ENCODE measurements at regions not wholly inside any gene's neighbourhood (a gene's known extent, or its start where the extent isn't known, plus 50 kb on each side); places are given as distances from the start of the nearest gene placed in this dataset.

DNA sequence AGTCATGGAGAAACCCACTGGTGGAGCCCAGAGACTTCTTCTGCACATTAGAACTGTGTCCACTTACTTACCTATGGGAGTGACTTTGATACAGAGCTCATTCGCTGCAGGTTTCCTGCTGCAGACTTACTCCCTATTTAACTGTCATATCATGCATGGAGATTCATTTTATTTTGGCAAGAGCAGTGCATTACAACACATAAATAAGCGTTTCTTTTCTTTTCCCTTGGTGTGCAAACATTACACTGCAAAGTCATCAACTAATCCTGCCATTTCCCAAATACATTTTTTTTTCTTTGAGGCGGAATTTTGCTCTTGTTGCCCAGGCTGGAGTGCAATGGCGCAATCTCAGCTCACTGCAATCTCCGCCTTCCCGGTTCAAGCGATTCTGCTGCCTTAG lies 230.9 kb upstream of the SFRP2 start:
- Mint-ChIP-seq H3K27ac (ENCODE audit: unreplicated experiment) (no peak overlapping the region), H3K9me3 (no peaks in the 10 kb centered on the region), H3K27me3 (ENCODE audit: low read depth) (no peaks in the 10 kb centered on the region), H3K4me1 (peaks cover 10% of the 10 kb centered on the region), H3K4me3 (no peak overlapping the region), H3K36me3 (ENCODE audit: low read depth) (no peaks in the 10 kb centered on the region)
- TF ChIP-seq, protein P1, sequence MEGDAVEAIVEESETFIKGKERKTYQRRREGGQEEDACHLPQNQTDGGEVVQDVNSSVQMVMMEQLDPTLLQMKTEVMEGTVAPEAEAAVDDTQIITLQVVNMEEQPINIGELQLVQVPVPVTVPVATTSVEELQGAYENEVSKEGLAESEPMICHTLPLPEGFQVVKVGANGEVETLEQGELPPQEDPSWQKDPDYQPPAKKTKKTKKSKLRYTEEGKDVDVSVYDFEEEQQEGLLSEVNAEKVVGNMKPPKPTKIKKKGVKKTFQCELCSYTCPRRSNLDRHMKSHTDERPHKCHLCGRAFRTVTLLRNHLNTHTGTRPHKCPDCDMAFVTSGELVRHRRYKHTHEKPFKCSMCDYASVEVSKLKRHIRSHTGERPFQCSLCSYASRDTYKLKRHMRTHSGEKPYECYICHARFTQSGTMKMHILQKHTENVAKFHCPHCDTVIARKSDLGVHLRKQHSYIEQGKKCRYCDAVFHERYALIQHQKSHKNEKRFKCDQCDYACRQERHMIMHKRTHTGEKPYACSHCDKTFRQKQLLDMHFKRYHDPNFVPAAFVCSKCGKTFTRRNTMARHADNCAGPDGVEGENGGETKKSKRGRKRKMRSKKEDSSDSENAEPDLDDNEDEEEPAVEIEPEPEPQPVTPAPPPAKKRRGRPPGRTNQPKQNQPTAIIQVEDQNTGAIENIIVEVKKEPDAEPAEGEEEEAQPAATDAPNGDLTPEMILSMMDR (conservative IDR thresholded peaks at IDR 0.05), result no peak
- DNase-seq (ENCODE audit: low read depth, low spot score), result no peak

DNA sequence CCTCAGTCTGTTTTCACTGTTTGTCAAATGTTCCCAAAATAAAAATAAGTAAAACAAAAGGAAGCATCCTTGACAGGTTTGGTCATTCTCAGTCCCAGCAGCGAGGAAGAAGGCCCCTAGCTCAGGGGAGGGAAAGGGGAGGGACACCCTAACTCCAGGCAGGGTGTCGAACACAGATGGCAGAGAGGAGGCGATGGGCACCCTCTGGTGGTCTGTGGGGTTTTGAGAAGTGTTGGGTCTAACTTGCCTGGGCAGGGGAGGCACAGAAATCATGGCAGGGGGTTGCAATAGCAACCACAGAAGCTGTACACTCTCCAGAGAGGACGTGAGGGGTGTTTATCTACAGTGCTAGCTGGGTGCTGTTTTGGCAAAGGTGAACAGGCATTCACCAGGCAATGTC lies 229.8 kb upstream of the SFRP2 start:
- no peak overlapping the region for H3K4me3 Mint-ChIP-seq
- H3K9me3 Mint-ChIP-seq, result no peaks in the 10 kb centered on the region
- no peak overlapping the region for H3K27ac Mint-ChIP-seq (ENCODE audit: unreplicated experiment)
- H3K4me1 Mint-ChIP-seq, result peaks cover 15% of the 10 kb centered on the region
- TF ChIP-seq, protein P1 (conservative IDR thresholded peaks at IDR 0.05), result no peak
- peak; percentile 33 for DNase-seq (ENCODE audit: low read depth, low spot score)
- no peaks in the 10 kb centered on the region for H3K27me3 Mint-ChIP-seq (ENCODE audit: low read depth)
- no peaks in the 10 kb centered on the region for H3K36me3 Mint-ChIP-seq (ENCODE audit: low read depth)

DNA sequence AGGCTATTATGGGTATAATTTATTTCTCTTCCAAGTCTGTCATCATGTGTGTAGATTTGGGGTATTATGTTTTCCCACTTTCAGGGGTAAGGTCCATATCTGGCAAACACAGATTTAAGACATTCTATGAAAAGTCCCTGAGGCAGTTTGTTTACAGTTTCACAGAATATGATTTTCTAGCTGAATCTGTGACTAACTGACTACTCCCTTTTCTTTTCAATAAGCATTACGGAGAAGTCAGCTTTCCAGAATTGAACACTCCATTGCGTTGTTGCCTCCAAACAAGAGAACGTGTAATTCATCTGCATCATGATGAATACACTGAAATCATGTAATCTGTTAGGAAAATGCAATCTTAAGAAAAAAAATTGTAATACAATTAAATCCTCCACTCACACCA lies 226.7 kb upstream of the SFRP2 start:
- Mint-ChIP-seq H3K4me1 (peaks cover 15% of the 10 kb centered on the region), H3K27ac (ENCODE audit: unreplicated experiment) (no peak overlapping the region), H3K27me3 (ENCODE audit: low read depth) (no peaks in the 10 kb centered on the region), H3K4me3 (no peak overlapping the region), H3K36me3 (ENCODE audit: low read depth) (peaks cover 7% of the 10 kb centered on the region), H3K9me3 (peaks cover 7% of the 10 kb centered on the region)
- DNase-seq (ENCODE audit: low read depth, low spot score), result no peak
- TF ChIP-seq, protein P1 (conservative IDR thresholded peaks at IDR 0.05), result no peak

DNA sequence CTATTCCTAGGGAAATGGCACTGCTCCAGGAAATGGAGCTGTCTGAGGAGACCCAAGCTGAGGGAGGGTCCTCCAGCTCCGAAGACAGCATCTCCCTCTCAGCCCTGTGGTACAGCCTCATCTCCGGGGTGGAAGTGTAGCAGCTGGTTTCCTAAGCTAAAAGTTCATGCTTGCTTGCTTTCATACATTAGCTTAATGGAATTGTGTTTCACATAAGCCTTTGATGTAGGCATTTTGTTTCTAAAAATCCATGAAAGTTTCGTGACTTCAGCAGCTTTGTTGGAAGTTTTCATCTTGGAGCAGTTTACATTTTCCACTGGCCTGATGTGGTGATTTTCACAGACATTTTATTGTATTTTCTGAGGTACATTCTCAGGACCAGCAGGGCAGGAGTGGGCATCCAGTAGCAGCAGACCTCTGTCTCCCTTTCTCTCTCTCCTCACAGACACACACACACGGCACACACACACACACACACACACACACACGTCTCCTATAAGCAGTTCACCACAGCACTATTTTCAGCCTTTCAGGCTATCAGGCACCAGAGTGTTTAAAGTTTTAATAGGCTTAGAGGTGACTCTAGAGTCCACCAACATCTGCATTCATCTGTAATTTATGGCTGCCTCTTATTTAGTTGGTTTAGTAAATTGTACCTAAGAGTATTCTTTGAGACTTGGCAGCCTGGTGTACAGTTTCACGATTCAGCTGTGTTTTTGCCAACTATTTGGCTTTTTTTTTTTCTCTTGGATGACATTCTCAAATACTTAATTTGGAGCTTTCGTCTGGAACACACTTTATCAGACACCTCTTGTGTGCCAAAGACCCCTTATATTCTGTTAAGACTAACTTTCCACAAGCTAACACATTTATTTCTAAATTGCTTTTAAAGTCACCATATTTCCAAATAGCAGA lies 225.8 kb upstream of the SFRP2 start:
- H3K27ac Mint-ChIP-seq (ENCODE audit: unreplicated experiment), result no peak overlapping the region
- H3K9me3 Mint-ChIP-seq, result peaks cover 7% of the 10 kb centered on the region

DNA sequence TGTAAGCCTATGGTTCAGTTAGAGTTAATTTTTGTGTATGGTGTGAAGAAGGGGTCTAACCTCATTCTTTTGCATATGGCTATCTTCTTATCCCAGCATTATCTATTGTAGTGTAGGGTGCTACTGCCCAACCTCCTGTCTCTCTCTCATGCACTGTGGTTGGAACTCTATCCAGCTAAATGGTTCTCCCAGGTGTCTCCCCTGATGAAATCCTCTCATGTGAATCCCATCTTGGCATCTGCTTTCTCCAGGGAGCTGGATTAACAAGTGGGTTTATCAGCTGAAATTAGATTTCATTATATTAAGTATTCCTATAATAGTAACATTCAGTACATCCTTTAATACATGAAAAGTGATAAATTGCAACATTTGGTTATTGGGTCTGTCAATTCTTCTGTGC lies 224.7 kb upstream of the SFRP2 start:
- Mint-ChIP-seq H3K36me3 (ENCODE audit: low read depth) (peaks cover 14% of the 10 kb centered on the region), H3K9me3 (peaks cover 7% of the 10 kb centered on the region), H3K27ac (ENCODE audit: unreplicated experiment) (no peak overlapping the region), H3K27me3 (ENCODE audit: low read depth) (no peaks in the 10 kb centered on the region), H3K4me1 (peaks cover 11% of the 10 kb centered on the region), H3K4me3 (no peak overlapping the region)
- no peak for DNase-seq (ENCODE audit: low read depth, low spot score)
- TF ChIP-seq, protein P1 (conservative IDR thresholded peaks at IDR 0.05), result no peak

More for the DNA sequence above, 225.8 kb upstream of the SFRP2 start:
- H3K27me3 Mint-ChIP-seq (ENCODE audit: low read depth), result no peaks in the 10 kb centered on the region
- no peak for DNase-seq (ENCODE audit: low read depth, low spot score)
- H3K4me3 Mint-ChIP-seq, result no peak overlapping the region
- TF ChIP-seq, protein P1 (conservative IDR thresholded peaks at IDR 0.05), result no peak
- H3K4me1 Mint-ChIP-seq, result peaks cover 15% of the 10 kb centered on the region
- H3K36me3 Mint-ChIP-seq (ENCODE audit: low read depth), result peaks cover 10% of the 10 kb centered on the region
